Cerebellar cortex (tissue), 1 donor: ENCODE measurements at regions not wholly inside any gene's neighbourhood (a gene's known extent, or its start where the extent isn't known, plus 50 kb on each side); places are given as distances from the start of the nearest gene placed in this dataset.

Source experiments
- DNase-seq: peaks from one replicate; pipeline ENCODE4 v3.0.0-alpha.2; 2015; ENCODE audit warnings: low spot score

- peak; percentile 66 for DNase-seq
Measured at GRCh38 chr12:107402041-107403022, 283.3 kb upstream of the PWP1 start.

GRCh38 chr12:107404981-107405380 is 280.6 kb upstream of the PWP1 start:
- peak; percentile 37 for DNase-seq

- DNase-seq = peak; percentile 74
Measured at GRCh38 chr12:107405436-107405835, 280.2 kb upstream of the PWP1 start.

GRCh38 chr12:107406932-107407331 is 278.7 kb upstream of the PWP1 start:
- no peak for DNase-seq

GRCh38 chr12:107411792-107412535 is 273.6 kb upstream of the PWP1 start:
- DNase-seq = no peak

GRCh38 chr12:107415071-107415470 is 270.5 kb upstream of the PWP1 start:
- no peak for DNase-seq

- DNase-seq = no peak
Measured at GRCh38 chr12:107415834-107416233, 269.8 kb upstream of the PWP1 start.

- no peak for DNase-seq
Measured at GRCh38 chr12:107417004-107417403, 268.6 kb upstream of the PWP1 start.

GRCh38 chr12:107418981-107419380 is 266.6 kb upstream of the PWP1 start:
- DNase-seq = no peak

- DNase-seq = no peak
Measured at GRCh38 chr12:107423531-107423930, 262.1 kb upstream of the PWP1 start.

- DNase-seq = no peak
Measured at GRCh38 chr12:107429006-107429705, 256.4 kb upstream of the PWP1 start.

- no peak for DNase-seq
Measured at GRCh38 chr12:107431942-107432341, 253.7 kb upstream of the PWP1 start.

- no peak for DNase-seq
Measured at GRCh38 chr12:107435072-107435471, 250.5 kb upstream of the PWP1 start.

GRCh38 chr12:107435520-107435919 is 250.1 kb upstream of the PWP1 start:
- DNase-seq = no peak

GRCh38 chr12:107436376-107436775 is 249.2 kb upstream of the PWP1 start:
- DNase-seq = no peak

- DNase-seq = no peak
Measured at GRCh38 chr12:107436836-107437235, 248.8 kb upstream of the PWP1 start.

- no peak for DNase-seq
Measured at GRCh38 chr12:107437954-107438353, 247.6 kb upstream of the PWP1 start.

GRCh38 chr12:107439026-107439738 is 246.4 kb upstream of the PWP1 start:
- no peak for DNase-seq

GRCh38 chr12:107440606-107441005 is 245.0 kb upstream of the PWP1 start:
- DNase-seq = no peak

- no peak for DNase-seq
Measured at GRCh38 chr12:107441665-107442300, 243.8 kb upstream of the PWP1 start.

- no peak for DNase-seq
Measured at GRCh38 chr12:107442326-107442987, 243.1 kb upstream of the PWP1 start.
